ENCODE measurements at regions not wholly inside any gene's neighbourhood (a gene's known extent, or its start where the extent isn't known, plus 50 kb on each side); places are given as distances from the start of the nearest gene placed in this dataset.
"Not testable (repeated sequence)": the region's sequence is repeated elsewhere in the genome, so short reads cannot be mapped to it uniquely, and the experiment has no call there.

DNA sequence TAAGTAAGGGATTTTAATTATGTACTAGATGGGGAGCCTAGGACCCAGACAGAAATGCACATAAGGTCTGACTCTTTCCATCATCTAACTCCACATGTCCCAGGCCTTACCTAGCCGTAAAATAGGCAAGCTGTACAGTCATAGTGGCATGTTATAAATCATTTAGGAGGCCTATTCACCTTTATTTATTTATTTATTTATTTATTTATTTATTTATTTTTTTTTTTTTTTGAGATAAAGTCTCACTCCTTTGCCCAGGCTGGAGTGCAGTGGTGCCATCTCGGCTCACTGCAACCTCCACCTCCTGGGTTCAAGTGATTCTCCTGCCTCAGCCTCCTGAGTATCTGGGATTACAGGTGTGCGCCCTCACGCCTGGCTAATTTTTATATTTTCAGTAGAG is 55.6 kb upstream of the KIT start:
- DNase-seq (ENCODE audit: low spot score); intact Hi-C loops (cut with DNase I): not testable (repeated sequence)

DNA sequence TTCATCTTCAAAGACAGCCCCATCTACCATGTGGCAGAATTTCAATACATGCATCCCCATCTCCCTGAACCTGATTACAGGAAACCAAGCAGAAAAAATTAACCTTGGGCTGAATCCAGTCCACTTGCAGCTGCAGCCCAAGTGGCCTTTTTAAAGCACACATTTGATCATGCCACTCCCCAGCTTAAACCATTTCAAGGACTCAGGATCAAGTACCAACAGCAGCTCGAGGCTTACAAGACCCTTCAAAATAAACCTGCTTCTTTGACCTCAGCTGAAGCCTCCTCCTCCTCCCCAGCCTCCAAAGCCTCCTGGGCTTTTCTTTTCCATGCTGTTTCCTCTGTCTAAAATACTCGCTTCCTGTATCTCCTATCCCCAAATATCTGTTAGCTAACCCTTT is 50.7 kb upstream of the KIT start:
- intact Hi-C loops (cut with DNase I): no loop called here

DNA sequence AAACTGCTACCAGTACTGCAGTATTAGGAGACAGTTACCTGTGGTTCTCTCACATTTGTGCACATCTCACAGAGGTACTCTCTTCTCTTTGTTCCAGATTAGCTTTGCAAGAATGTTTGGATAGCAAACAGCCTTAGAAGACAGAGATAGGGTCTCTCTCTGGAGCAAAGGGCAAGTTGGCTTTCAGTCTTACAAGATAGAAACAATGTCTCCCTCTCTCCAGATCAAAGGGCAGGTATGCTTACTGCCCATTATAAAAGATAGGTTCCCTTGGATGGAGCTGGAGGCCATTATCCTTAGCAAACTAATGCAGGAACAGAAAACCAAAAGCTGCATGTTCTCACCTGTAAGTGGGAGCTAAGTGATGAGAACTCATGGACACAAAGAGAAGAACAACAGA is 50.2 kb upstream of the KIT start:
- intact Hi-C loops (cut with DNase I): no loop called here
- DNase-seq (ENCODE audit: low spot score): no peak

More for the DNA sequence above, 50.7 kb upstream of the KIT start:
- no peak for DNase-seq (ENCODE audit: low spot score)

Data from posterior vena cava (tissue), 2 donors.